ENCODE measurements at regions not wholly inside any gene's neighbourhood (a gene's known extent, or its start where the extent isn't known, plus 50 kb on each side); places are given as distances from the start of the nearest gene placed in this dataset.
A peak's percentile ranks its signal among the peaks of the same experiment; 100 is the strongest.

GRCh38 chr4:79044141-79044659 lies 105.0 kb upstream of the PAQR3 start:
- no peak for TF ChIP-seq CTCF (IDR thresholded peaks at IDR 0.05; ENCODE audit: insufficient read depth, low read depth, low read length)
- no peak overlapping the region for H3K4me3 ChIP-seq (ENCODE audit: low read depth, low read length)
- no peak for DNase-seq (ENCODE audit: low read depth)

- no peak for TF ChIP-seq CTCF (IDR thresholded peaks at IDR 0.05; ENCODE audit: insufficient read depth, low read depth, low read length)
- no peak for DNase-seq (ENCODE audit: low read depth)
- no peak overlapping the region for H3K4me3 ChIP-seq (ENCODE audit: low read depth, low read length)
These were observed 103.9 kb upstream of the PAQR3 start for GRCh38 chr4:79043138-79043537.

GRCh38 chr4:79042079-79042674 lies 102.9 kb upstream of the PAQR3 start:
- peak; percentile 61 for TF ChIP-seq CTCF (IDR thresholded peaks at IDR 0.05; ENCODE audit: insufficient read depth, low read depth, low read length)
- DNase-seq (ENCODE audit: low read depth): peak; percentile 50
- H3K4me3 ChIP-seq (ENCODE audit: low read depth, low read length): no peak overlapping the region

- H3K4me3 ChIP-seq (ENCODE audit: low read depth, low read length): no peak overlapping the region
- DNase-seq (ENCODE audit: low read depth): no peak
- TF ChIP-seq CTCF (IDR thresholded peaks at IDR 0.05; ENCODE audit: insufficient read depth, low read depth, low read length): no peak
These were observed 95.3 kb upstream of the PAQR3 start for GRCh38 chr4:79034544-79034943.

GRCh38 chr4:79030973-79031372 lies 91.7 kb upstream of the PAQR3 start:
- no peak overlapping the region for H3K4me3 ChIP-seq (ENCODE audit: low read depth, low read length)
- TF ChIP-seq CTCF (IDR thresholded peaks at IDR 0.05; ENCODE audit: insufficient read depth, low read depth, low read length): no peak
- no peak for DNase-seq (ENCODE audit: low read depth)

GRCh38 chr4:79027656-79028055 lies 88.4 kb upstream of the PAQR3 start:
- TF ChIP-seq CTCF (IDR thresholded peaks at IDR 0.05; ENCODE audit: insufficient read depth, low read depth, low read length): no peak
- no peak for DNase-seq (ENCODE audit: low read depth)
- H3K4me3 ChIP-seq (ENCODE audit: low read depth, low read length): no peak overlapping the region

GRCh38 chr4:79025170-79025569 lies 85.9 kb upstream of the PAQR3 start:
- H3K4me3 ChIP-seq (ENCODE audit: low read depth, low read length): no peak overlapping the region
- DNase-seq (ENCODE audit: low read depth): no peak
- no peak for TF ChIP-seq CTCF (IDR thresholded peaks at IDR 0.05; ENCODE audit: insufficient read depth, low read depth, low read length)

All from fibroblast of villous mesenchyme (primary cell).